ENCODE measurements at regions not wholly inside any gene's neighbourhood (a gene's known extent, or its start where the extent isn't known, plus 50 kb on each side); places are given as distances from the start of the nearest gene placed in this dataset.

GRCh38 chr12:126747530-126748149 is 1519.3 kb upstream of the TMEM132C start:
- Histone ChIP-seq H3K4me1 (ENCODE audit: control insufficient read depth, insufficient read depth, low read length) (no peaks in the 10 kb centered on the region), H3K4me3 (ENCODE audit: low read length) (no peak overlapping the region), H3K27me3 (ENCODE audit: control insufficient read depth, insufficient read depth, low read length) (no peaks in the 10 kb centered on the region), H3K27ac (ENCODE audit: low read length) (no peak overlapping the region), H3K9me3 (ENCODE audit: control insufficient read depth, insufficient read depth, low read length) (no peaks in the 10 kb centered on the region), H3K36me3 (ENCODE audit: control insufficient read depth, insufficient read depth, low read length) (no peaks in the 10 kb centered on the region)
- peaks cover 0 to 3% of the 10 kb centered on the region in 2 donors for H3K27me3 Mint-ChIP-seq (ENCODE audit: low read depth in 2 of 2)
- H3K36me3 Mint-ChIP-seq, result no peaks in the 10 kb centered on the region
- no peak overlapping the region for H3K4me3 Mint-ChIP-seq
- H3K27ac Mint-ChIP-seq, result no peak overlapping the region
- no peaks in the 10 kb centered on the region for H3K4me1 Mint-ChIP-seq
- TF ChIP-seq, protein P1, sequence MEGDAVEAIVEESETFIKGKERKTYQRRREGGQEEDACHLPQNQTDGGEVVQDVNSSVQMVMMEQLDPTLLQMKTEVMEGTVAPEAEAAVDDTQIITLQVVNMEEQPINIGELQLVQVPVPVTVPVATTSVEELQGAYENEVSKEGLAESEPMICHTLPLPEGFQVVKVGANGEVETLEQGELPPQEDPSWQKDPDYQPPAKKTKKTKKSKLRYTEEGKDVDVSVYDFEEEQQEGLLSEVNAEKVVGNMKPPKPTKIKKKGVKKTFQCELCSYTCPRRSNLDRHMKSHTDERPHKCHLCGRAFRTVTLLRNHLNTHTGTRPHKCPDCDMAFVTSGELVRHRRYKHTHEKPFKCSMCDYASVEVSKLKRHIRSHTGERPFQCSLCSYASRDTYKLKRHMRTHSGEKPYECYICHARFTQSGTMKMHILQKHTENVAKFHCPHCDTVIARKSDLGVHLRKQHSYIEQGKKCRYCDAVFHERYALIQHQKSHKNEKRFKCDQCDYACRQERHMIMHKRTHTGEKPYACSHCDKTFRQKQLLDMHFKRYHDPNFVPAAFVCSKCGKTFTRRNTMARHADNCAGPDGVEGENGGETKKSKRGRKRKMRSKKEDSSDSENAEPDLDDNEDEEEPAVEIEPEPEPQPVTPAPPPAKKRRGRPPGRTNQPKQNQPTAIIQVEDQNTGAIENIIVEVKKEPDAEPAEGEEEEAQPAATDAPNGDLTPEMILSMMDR (IDR thresholded peaks at IDR 0.05), result peak; percentile 80
- ATAC-seq (peak; percentile 47 to 63 (median 53)), DNase-seq (peak; percentile 24 to 66)
- intact Hi-C loops (cut with micrococcal nuclease), result no loop called here
- H3K9me3 Mint-ChIP-seq, result no peaks in the 10 kb centered on the region
- 60% methylated on average over 11 of the region's 11 CpGs for WGBS (ENCODE audit: insufficient coverage)

DNA sequence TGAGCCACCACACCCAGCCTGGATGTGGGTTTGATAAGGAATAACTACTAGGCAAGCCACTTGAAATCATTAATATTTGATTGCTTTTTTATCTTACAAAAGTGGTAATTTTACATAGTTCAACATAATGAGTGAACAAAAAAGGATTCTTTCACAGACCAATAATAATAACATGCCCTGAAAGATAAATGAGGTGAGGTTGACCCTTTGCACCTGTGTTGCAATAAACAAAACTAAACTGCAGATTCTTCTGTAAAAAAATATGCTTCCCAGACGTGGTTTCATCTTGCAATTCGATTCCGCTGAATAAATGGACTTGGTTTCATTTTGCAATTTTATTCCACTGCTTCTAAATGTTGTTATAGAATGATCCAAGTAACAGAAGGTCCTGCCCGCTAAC is 1514.9 kb upstream of the TMEM132C start:
- ATAC-seq (no peak), DNase-seq (no peak)
- no peaks in the 10 kb centered on the region for H3K36me3 ChIP-seq (ENCODE audit: control insufficient read depth, insufficient read depth, low read length)
- H3K27me3 Mint-ChIP-seq (ENCODE audit: low read depth in 2 of 2), result peaks cover 0 to 3% of the 10 kb centered on the region in 2 donors
- H3K36me3 Mint-ChIP-seq, result no peaks in the 10 kb centered on the region
- H3K4me1 Mint-ChIP-seq, result no peaks in the 10 kb centered on the region
- H3K27ac Mint-ChIP-seq, result no peak overlapping the region
- intact Hi-C loops (cut with micrococcal nuclease), result loop anchor here (10.0 kb wide), 1 partner anchor 1567 kb away; the partner anchor contains the start of gene TMEM132B
- no peak overlapping the region for H3K27ac ChIP-seq (ENCODE audit: low read length)
- H3K4me3 ChIP-seq (ENCODE audit: low read length), result no peak overlapping the region
- H3K27me3 ChIP-seq (ENCODE audit: control insufficient read depth, insufficient read depth, low read length), result no peaks in the 10 kb centered on the region
- H3K9me3 Mint-ChIP-seq, result no peaks in the 10 kb centered on the region
- H3K4me1 ChIP-seq (ENCODE audit: control insufficient read depth, insufficient read depth, low read length), result no peaks in the 10 kb centered on the region
- TF ChIP-seq, protein P1 (IDR thresholded peaks at IDR 0.05), result no peak
- H3K4me3 Mint-ChIP-seq, result no peak overlapping the region
- no peaks in the 10 kb centered on the region for H3K9me3 ChIP-seq (ENCODE audit: control insufficient read depth, insufficient read depth, low read length)
- 85% methylated on average over 4 of the region's 4 CpGs for WGBS (ENCODE audit: insufficient coverage)

DNA sequence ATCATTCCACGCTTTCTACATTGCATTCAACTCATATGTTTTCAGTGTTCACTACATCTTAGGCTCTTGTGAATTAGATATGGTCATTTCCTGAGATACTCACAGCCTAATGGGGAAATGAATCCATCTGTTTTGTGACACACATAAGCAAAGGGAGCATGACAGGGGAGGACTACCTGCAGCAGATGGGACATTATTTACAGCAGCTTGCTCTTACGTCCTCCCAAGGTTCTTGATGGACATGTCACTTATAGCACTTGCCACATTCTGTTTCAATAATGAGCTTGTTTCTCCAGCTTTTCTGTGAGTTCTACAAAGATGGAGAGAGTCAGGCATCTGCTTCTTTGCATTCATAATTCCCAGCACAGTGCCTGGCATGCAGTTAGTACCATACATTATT is 1509.6 kb upstream of the TMEM132C start:
- no peaks in the 10 kb centered on the region for H3K27me3 ChIP-seq (ENCODE audit: control insufficient read depth, insufficient read depth, low read length)
- no peaks in the 10 kb centered on the region for H3K9me3 ChIP-seq (ENCODE audit: control insufficient read depth, insufficient read depth, low read length)
- intact Hi-C loops (cut with micrococcal nuclease), result loop anchor here (10.0 kb wide), 1 partner anchor 1573 kb away; the partner anchor contains the start of gene TMEM132B
- ATAC-seq (no peak), DNase-seq (no peak)
- H3K36me3 ChIP-seq (ENCODE audit: control insufficient read depth, insufficient read depth, low read length), result no peaks in the 10 kb centered on the region
- Mint-ChIP-seq H3K36me3 (peaks cover 2% of the 10 kb centered on the region), H3K27me3 (ENCODE audit: low read depth in 2 of 2) (no peaks in the 10 kb centered on the region), H3K9me3 (peaks cover 0 to 2% of the 10 kb centered on the region in 2 donors), H3K27ac (no peak overlapping the region), H3K4me3 (no peak overlapping the region), H3K4me1 (no peaks in the 10 kb centered on the region)
- H3K4me3 ChIP-seq (ENCODE audit: low read length), result no peak overlapping the region
- H3K4me1 ChIP-seq (ENCODE audit: control insufficient read depth, insufficient read depth, low read length), result peaks cover 4% of the 10 kb centered on the region
- no peak overlapping the region for H3K27ac ChIP-seq (ENCODE audit: low read length)
- TF ChIP-seq, protein P1 (IDR thresholded peaks at IDR 0.05), result no peak
- WGBS (ENCODE audit: insufficient coverage), result 82% methylated on average over 1 of the region's 2 CpGs

GRCh38 chr12:126760092-126760491 is 1506.9 kb upstream of the TMEM132C start:
- H3K27ac Mint-ChIP-seq, result no peak overlapping the region
- peaks cover 14% of the 10 kb centered on the region for H3K9me3 ChIP-seq (ENCODE audit: control insufficient read depth, insufficient read depth, low read length)
- peaks cover 7 to 10% of the 10 kb centered on the region in 2 donors for H3K9me3 Mint-ChIP-seq
- H3K36me3 Mint-ChIP-seq, result peaks cover 23% of the 10 kb centered on the region
- H3K4me1 ChIP-seq (ENCODE audit: control insufficient read depth, insufficient read depth, low read length), result peaks cover 12% of the 10 kb centered on the region
- H3K27me3 ChIP-seq (ENCODE audit: control insufficient read depth, insufficient read depth, low read length), result no peaks in the 10 kb centered on the region
- peaks cover 0 to 7% of the 10 kb centered on the region in 2 donors for H3K4me1 Mint-ChIP-seq
- no peak overlapping the region for H3K4me3 ChIP-seq (ENCODE audit: low read length)
- H3K27ac ChIP-seq (ENCODE audit: low read length), result no peak overlapping the region
- no peaks in the 10 kb centered on the region for H3K36me3 ChIP-seq (ENCODE audit: control insufficient read depth, insufficient read depth, low read length)
- DNase-seq (no peak), ATAC-seq (no peak)
- TF ChIP-seq, protein P1 (IDR thresholded peaks at IDR 0.05), result no peak
- H3K4me3 Mint-ChIP-seq, result no peak overlapping the region
- H3K27me3 Mint-ChIP-seq (ENCODE audit: low read depth in 2 of 2), result no peaks in the 10 kb centered on the region
- 78% methylated on average over 2 of the region's 3 CpGs for WGBS (ENCODE audit: insufficient coverage)
- intact Hi-C loops (cut with micrococcal nuclease), result no loop called here

Data from natural killer cell (primary cell).